ENCODE measurements at regions not wholly inside any gene's neighbourhood (a gene's known extent, or its start where the extent isn't known, plus 50 kb on each side); places are given as distances from the start of the nearest gene placed in this dataset.

DNA sequence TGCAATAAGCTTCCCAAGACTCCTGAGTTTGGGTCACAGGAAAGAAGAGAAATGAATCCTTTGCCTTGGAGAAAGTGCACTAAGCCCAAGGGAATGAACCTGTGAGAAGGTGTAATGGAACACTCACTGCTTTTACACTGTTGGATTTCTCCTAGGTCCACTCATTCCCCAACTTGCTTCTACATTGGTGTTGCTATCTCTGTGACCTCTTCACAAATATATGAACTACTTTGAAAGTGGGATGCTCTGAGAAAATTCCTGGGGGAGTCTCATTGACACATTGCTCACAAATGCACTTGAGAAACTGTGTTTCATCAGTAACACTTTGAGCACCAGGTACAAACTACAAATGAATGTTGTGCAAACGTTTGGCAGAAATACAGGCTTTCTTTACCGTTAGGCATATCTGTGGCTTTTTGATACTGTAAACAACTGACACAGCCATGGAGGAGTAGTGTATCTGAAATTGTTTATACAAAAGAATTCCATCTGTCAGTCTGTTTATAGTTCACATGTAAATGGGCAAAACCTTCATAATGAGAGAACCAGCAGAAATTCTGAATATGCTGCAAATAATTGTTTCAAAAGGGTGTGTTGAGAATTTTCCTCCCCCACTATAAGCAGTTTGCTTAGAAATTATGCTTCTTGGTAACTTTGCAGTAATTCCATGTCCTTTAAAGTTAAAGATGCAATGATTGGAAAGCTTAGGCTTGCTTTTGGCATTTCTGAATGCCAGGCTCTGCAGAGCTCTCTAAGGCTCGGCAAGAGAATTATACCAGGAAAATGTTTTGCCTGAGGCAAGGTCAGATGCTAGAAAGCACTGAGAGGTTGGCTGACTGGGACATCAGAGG is 348.5 kb upstream of the DDHD1 start:
- no peak for DNase-seq

GRCh38 chr14:53500191-53500590 is 347.1 kb upstream of the DDHD1 start:
- DNase-seq = no peak

DNA sequence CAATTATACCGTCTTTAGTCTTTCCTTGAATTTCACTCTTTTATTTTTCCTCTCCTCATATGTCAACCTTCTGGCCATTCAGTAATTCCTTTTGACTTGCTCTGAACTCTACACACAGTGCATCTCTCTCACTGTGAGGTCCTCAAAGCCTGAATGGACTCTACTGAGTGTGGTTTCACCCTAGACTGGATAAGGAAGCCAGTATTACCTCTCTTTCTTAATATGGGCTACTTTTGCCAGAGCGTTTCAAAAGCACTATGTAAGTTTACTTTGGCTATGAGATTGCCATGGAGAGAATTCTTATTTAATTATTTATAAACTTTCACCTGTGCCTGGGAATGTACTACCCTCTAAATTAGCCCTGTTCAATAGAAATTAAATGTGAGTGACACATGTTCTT is 343.5 kb upstream of the DDHD1 start:
- DNase-seq = no peak

DNA sequence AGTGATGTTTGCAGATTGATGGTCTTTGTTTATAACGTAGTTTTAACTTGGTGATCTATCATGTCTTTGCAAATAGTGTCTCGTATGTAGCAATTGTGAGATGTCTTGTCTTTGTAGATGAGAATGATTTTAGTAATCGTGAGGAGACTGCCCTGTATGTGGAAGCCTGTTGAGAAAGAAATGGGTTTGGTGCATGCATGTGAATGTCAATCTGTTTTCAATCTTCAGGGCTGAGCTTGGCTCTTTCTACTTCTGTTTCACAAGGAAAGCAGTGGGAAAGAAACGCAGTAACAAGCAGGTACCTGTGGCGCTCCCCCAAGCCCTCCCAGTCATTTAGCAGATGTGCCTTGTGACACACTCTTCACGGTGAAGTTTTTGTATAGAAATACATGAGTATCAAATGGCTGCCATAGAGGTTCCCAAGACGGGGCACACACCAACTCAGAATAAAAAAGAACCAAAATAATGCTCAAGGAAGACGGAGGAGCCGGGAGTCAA is 342.8 kb upstream of the DDHD1 start:
- DNase-seq = no peak

DNA sequence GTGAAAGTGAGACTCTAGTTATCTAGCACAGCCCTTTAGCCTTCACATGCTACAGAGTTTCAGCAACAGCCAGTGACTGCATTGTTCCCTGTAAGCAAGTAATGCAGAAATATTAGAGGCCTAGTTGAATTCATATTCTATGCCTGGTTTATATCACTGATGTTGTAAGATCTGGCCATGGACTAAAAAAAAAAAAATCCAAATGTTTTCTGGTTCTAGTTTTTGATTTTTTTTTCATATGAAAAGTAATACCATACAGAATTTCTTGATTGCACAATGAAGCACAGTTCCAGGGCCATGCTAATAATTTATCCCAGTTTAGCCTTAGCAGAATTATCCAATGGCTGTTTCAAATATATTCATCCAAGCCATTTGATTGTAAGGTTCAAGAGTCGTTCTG is 341.5 kb upstream of the DDHD1 start:
- DNase-seq = no peak

- no peak for DNase-seq
Observed at GRCh38 chr14:53493860-53494259, 340.7 kb upstream of the DDHD1 start.

GRCh38 chr14:53493320-53493719 is 340.2 kb upstream of the DDHD1 start:
- no peak for DNase-seq

- DNase-seq = no peak
Observed at GRCh38 chr14:53491884-53492277, 338.8 kb upstream of the DDHD1 start.

- DNase-seq = no peak
Observed at GRCh38 chr14:53491256-53491883, 338.2 kb upstream of the DDHD1 start.

DNA sequence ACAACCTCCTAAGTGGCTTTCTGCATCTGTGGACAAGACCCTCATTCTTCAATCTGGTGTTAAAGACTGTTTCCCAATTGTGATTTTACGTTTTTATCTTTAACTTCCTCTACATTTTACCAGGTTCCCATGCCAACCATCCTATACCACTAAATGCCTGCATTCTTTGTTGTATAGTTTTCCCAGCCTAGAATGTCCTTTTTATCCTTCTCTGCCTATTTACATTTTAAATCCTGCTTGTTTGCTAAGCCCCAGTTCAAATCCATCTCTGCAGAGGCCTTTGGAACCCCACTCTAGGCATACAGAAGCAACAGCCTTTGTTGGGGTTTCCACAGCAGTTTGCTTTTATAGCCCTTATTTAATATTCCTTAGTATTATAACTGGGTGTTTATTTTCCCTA is 325.1 kb upstream of the DDHD1 start:
- no peak for DNase-seq

GRCh38 chr14:53473480-53473879 is 320.4 kb upstream of the DDHD1 start:
- DNase-seq = no peak

- no peak for DNase-seq
Observed at GRCh38 chr14:53472306-53472705, 319.2 kb upstream of the DDHD1 start.

GRCh38 chr14:53470351-53471043 is 317.4 kb upstream of the DDHD1 start:
- no peak for DNase-seq

GRCh38 chr14:53468876-53469275 is 315.8 kb upstream of the DDHD1 start:
- DNase-seq = no peak

GRCh38 chr14:53464376-53464775 is 311.3 kb upstream of the DDHD1 start:
- DNase-seq = no peak

DNA sequence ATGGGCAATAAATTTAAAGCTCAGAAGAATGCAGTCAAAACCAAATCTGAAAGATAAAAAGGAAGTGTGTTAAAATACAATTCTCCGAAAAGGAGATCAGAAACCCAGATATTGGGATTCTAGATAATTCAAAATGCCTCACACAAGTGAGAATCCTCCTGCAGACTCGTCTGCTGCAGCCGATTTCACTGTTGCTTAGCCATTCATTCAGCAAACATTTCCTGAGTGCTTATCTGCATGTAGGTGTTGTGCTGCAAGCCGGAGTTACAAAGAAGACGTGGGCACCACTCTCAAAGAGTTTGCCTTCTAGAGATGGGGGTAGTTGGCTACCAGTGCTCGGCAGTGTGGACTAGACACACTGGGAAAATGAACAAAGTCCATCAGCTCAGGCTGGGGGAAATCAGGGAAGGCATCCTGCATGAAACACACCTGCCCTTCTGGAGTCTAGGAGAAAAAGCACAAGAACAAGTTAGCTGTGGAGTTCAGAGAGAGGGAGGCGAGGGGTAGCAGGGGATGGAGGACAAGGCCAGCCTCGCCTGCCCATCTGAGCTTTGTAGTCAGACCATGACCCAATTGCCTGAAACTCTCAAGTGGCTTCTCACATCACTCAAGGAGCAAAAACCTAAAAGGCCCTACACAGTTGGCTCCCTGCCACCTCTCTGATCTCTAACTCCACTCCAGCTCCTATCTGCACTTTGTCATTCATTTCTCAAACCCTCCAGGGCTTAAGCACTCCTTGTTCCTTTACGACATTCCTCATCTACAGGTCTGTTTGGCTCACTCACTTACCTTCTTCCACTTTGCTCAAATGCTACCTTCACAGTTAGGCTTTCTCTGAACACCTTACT is 310.0 kb upstream of the DDHD1 start:
- DNase-seq = no peak

DNA sequence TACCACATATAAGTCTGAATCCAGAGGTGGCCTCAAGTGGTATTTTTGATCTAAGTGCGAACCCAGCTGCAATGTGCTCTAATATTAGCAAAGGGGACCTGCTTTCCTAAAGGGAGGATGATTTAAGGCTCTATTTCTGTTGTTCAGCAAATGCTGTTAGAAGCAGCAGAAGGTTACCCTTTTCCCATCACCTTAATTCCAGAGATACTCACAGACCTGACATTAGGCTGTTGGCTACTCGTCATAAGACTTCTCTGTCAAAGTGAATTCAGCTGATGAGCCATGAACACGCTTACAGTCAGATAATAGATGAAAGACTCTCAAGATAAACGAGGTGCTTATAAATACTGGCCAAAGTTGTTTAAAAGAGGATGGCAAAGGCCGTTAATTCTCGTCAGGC is 308.7 kb upstream of the DDHD1 start:
- no peak for DNase-seq

- DNase-seq = no peak
Observed at GRCh38 chr14:53460544-53460943, 307.4 kb upstream of the DDHD1 start.

DNA sequence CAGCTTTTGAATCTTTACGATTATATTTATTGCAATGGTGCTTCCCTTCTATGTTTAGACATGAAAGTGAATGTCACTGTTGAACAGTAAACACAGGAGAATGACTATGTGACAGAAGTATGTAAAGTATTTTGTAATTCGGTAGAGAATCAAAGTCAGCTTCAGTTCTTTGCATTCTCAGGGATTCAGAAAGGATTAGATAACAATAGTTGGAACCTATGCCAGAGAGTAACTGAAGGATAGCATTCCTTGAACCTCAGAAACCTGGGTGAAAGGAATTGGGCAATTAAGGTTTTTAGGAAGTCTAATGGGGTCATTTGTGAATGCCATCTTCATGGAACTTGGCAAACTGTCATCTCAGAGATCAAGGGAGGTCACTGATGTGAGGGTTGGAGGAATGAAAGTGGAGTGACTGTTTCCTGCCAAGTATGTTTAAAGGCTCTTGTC is 305.3 kb upstream of the DDHD1 start:
- DNase-seq = no peak

- DNase-seq = no peak
Observed at GRCh38 chr14:53456931-53457330, 303.8 kb upstream of the DDHD1 start.

DNA sequence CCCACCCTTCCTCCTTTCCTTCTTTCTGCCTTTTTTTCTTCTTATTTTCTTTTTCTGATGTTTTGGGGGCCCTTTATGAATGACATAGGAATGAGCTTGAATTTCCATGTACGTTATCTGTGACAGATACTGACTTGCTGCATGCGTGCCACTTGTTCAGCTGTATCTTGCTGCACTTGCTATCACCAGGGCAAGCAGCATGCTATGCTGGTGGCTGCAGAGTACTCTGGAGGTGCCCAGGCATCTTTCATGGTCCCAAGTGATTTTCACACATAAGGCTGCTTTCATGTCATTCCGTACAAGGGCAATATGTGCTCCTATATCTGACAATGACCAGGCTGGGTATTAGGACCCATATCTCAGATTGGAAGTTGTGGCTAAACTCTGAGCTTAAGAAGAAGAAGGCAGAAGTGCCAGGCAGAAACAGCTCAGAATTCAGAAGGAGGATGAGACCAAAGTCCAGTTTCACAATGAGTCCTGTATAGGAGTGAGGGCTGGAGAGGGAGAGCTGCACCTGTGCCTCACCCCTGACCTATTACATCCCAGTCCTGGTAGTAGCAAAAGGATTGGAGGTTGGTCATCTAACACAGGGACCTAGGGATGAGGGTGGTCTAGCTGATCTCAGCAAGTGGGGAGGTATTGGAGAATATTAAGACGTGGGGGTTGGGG is 299.0 kb upstream of the DDHD1 start:
- no peak for DNase-seq

- no peak for DNase-seq
Observed at GRCh38 chr14:53450871-53451270, 297.7 kb upstream of the DDHD1 start.
